Amygdala (tissue), 56 donors: ENCODE measurements at regions not wholly inside any gene's neighbourhood (a gene's known extent, or its start where the extent isn't known, plus 50 kb on each side); places are given as distances from the start of the nearest gene placed in this dataset.

Experiments used
- DNase-seq, 56 donors: peaks; one replicate each; lab custom pipeline; 2025; lab: John Stamatoyannopoulos, UW

DNA sequence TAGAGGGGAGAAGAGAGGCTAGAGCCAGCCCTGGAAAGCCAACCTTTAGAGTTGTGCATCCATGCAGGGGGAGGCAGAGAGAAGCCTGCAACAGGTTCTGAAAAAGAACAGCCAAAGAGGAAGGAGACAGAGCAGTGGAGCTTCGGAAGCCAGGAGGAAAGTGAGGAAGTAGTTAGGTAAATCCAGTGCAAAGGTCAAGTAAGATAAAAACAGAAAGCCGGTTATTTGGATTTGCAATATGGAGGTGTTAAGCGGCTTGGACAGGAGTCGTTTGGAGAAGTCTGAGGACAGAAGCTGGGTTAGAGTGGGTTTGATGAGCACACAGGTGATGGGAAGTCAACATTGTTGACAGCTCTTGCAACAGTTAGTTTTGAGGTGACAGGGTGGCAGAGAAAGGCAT, 53.5 kb upstream of the FLT1 start:
- DNase-seq, result no peak

DNA sequence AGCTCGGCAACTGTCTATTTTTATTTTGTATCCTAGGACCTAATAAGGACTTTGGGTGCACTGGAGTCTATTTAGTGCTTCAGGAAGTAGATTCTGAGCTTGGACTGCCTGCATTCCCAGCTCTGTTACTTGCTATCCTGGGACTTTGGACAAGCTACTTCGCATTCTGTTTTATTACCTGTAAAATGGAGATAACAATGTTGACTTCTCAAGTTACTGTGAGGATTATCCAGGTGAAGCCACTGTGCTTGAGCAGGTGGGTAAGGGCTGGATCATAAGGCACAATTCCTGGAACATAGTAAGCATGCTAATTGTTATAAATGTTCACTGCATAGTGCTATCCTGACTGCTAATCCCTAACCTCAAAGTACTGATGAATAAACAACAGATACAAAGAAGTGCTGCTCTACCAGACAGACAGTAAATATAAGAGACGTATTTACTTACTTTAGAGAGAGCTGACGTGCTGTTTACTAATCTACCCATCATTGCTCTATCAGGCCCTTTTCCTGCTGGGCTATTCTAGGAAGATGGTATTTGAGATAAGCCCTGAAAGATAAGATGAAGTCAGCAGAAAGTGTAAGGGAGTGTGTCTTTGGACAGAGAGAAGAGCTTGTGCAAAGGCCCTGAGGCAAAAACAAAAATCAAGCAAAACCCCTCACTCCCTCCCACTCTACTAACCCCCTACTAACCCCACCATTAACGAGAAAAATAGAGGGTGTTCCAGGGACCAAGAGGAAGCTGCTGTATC, 50.8 kb upstream of the FLT1 start:
- no peak for DNase-seq
